ENCODE measurements at regions not wholly inside any gene's neighbourhood (a gene's known extent, or its start where the extent isn't known, plus 50 kb on each side); places are given as distances from the start of the nearest gene placed in this dataset.

DNA sequence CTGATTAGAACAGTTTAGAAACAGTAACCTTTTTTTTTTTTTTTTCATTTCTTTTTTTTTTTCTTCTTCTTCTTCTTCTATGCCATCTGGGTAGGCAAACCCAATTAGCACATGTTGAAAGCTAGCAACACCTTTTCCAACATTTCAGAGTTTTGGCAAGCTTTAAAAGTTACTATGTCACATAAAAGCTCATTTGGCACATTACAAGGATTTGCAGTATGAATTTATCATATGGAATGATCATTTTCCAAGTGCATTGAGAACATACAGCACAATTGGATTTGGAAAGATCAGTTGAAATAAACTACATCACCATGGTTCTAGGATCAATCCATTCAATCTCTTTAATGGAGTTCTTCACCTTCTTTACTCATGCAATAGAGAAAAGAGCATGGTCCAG is 847.0 kb downstream of the LRRTM4 start:
- TF ChIP-seq, protein P1, sequence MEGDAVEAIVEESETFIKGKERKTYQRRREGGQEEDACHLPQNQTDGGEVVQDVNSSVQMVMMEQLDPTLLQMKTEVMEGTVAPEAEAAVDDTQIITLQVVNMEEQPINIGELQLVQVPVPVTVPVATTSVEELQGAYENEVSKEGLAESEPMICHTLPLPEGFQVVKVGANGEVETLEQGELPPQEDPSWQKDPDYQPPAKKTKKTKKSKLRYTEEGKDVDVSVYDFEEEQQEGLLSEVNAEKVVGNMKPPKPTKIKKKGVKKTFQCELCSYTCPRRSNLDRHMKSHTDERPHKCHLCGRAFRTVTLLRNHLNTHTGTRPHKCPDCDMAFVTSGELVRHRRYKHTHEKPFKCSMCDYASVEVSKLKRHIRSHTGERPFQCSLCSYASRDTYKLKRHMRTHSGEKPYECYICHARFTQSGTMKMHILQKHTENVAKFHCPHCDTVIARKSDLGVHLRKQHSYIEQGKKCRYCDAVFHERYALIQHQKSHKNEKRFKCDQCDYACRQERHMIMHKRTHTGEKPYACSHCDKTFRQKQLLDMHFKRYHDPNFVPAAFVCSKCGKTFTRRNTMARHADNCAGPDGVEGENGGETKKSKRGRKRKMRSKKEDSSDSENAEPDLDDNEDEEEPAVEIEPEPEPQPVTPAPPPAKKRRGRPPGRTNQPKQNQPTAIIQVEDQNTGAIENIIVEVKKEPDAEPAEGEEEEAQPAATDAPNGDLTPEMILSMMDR (conservative IDR thresholded peaks at IDR 0.05; ENCODE audit: control insufficient read depth, insufficient read depth, low read depth, low read length): no peak
- no peak for DNase-seq (ENCODE audit: low read depth)
- no peak overlapping the region for H3K4me3 ChIP-seq (ENCODE audit: control insufficient read depth, low read depth, low read length)

DNA sequence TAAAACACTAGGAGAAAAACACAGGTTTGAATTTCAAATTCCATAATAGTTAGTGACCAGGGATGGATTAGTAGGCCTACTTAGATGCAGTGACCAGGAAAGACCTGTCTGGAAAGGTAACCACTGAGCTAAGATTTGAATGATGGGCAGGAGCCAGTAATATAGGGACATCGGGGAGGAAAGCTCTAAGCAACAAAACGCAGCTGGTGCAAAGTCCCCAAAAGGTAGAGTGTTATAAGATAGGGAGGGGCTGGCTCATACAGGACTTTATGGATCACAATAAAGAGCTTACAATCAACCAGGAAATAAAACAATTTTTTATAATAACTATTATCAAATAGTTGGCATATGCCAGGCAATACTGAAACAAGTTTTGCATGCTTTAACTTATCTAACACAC is 849.4 kb downstream of the LRRTM4 start:
- TF ChIP-seq, protein P1 (conservative IDR thresholded peaks at IDR 0.05; ENCODE audit: control insufficient read depth, insufficient read depth, low read depth, low read length): no peak
- H3K4me3 ChIP-seq (ENCODE audit: control insufficient read depth, low read depth, low read length): no peak overlapping the region
- no peak for DNase-seq (ENCODE audit: low read depth)

DNA sequence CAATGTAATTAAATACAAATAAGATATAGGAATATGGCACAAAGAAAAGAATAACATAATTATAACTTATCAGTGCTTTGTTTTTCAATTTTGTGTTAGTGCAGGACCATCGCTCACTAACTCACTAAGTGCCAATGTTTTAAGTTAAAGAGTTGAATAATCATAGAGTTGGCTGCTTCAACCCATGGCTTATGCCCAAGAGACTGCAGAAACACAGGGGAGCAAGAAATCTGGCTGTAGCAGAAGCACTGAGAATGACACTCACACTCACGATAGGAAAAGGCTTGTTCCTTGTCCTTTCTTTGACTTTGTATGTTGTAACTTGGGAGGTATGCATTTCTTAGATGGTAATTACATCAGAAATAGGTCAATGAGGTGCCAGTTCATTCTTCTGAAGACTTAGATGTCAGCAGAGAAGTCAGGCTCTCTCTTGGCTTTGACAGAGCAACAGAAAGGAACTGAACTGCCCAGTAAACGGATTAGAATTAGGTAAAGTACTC is 852.2 kb downstream of the LRRTM4 start:
- no peak overlapping the region for H3K4me3 ChIP-seq (ENCODE audit: control insufficient read depth, low read depth, low read length)
- TF ChIP-seq, protein P1 (conservative IDR thresholded peaks at IDR 0.05; ENCODE audit: control insufficient read depth, insufficient read depth, low read depth, low read length): no peak
- no peak for DNase-seq (ENCODE audit: low read depth)

DNA sequence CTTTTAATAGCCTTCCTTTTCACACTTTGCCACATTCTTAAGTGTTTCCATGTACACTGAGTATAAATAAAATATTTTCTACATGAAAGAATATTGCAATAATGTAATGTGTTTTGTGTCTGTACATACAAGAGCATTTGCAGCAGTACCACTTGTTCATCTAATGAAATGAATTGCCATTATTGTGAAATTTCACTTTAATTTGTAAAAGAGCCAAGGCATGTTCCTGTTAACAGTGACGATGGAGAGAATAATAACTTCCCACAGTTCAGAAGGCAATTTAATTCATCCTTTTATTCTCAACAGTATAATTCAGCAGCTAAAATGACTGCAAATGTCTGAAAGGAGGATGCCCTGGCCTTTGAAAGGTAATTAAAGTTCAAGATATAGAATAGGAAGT is 853.9 kb downstream of the LRRTM4 start:
- no peak for DNase-seq (ENCODE audit: low read depth)
- H3K4me3 ChIP-seq (ENCODE audit: control insufficient read depth, low read depth, low read length): no peak overlapping the region
- TF ChIP-seq, protein P1 (conservative IDR thresholded peaks at IDR 0.05; ENCODE audit: control insufficient read depth, insufficient read depth, low read depth, low read length): no peak

DNA sequence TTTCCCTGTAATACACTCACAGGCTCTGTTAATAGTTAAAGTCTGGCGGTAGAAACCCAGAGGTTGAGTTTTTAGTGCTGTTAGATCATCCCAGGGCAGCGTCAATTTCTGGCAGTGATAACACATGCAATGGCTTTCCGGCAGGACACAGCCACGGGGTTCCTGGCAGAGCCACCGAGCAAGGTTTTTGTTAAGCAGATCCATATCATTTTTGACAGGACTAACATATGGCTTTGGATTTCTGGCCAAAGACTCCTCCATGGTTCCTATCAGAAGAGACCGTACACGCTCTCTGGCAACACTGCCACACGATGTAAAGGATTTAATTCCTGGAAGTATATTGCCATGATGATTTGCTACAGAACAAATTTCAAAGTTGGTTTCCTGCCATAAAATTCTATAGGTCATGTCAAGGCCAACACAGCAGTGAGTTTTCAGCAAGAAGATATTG is 854.3 kb downstream of the LRRTM4 start:
- TF ChIP-seq, protein P1 (conservative IDR thresholded peaks at IDR 0.05; ENCODE audit: control insufficient read depth, insufficient read depth, low read depth, low read length): no peak
- H3K4me3 ChIP-seq (ENCODE audit: control insufficient read depth, low read depth, low read length): no peak overlapping the region
- no peak for DNase-seq (ENCODE audit: low read depth)

DNA sequence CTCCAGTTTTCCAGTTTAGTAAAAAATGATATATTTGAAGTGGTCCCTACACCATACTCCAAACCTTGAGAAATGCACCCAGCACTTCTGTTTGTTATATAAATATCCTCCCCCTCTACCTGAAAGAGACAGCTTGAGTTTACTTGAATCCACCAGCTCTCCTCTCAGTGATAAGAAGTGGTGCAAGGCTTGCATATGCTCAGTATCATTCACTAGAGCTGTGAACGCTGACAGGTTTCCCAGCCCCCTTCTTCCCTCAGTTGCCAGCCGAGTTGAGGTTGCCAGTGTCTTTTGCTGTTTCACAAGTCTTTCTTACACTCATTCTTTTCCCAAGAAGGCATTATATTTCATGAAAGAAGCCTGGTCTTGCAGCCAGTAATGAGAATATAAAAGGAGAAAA is 880.0 kb downstream of the LRRTM4 start:
- no peak for DNase-seq (ENCODE audit: low read depth)
- no peak overlapping the region for H3K4me3 ChIP-seq (ENCODE audit: control insufficient read depth, low read depth, low read length)
- TF ChIP-seq, protein P1 (conservative IDR thresholded peaks at IDR 0.05; ENCODE audit: control insufficient read depth, insufficient read depth, low read depth, low read length): no peak

DNA sequence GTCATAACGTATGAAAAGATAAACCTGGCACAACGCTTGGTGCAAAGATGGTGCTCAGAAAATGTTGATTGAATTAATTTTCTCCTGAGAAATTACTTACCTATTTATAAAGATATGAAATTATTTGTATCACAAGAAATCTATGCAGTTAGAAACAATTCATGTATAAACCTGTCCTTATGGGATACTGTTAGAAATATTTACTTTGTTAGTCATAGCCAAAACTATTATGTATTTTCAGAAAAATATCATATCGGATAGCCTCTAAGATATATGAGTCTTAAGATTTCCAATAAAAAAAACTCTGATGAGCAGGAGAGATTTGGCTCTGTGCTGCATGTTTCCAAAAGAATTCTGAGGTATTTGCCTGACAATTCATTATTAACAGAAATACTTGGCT is 880.7 kb downstream of the LRRTM4 start:
- H3K4me3 ChIP-seq (ENCODE audit: control insufficient read depth, low read depth, low read length): no peak overlapping the region
- TF ChIP-seq, protein P1 (conservative IDR thresholded peaks at IDR 0.05; ENCODE audit: control insufficient read depth, insufficient read depth, low read depth, low read length): no peak
- DNase-seq (ENCODE audit: low read depth): no peak

Measured in fibroblast of mammary gland (primary cell).